Putamen (tissue), 1 donor: ENCODE measurements at regions not wholly inside any gene's neighbourhood (a gene's known extent, or its start where the extent isn't known, plus 50 kb on each side); places are given as distances from the start of the nearest gene placed in this dataset.

Experiments used
- DNase-seq: peaks from one replicate; pipeline ENCODE4 v3.0.0-alpha.2; 2016; ENCODE audit warnings: low spot score

GRCh38 chr12:127742231-127742630 is 524.7 kb upstream of the TMEM132C start:
- no peak for DNase-seq

- DNase-seq, result no peak
These were observed 521.3 kb upstream of the TMEM132C start for GRCh38 chr12:127745469-127746212.

- DNase-seq, result no peak
These were observed 517.6 kb upstream of the TMEM132C start for GRCh38 chr12:127749416-127749815.

GRCh38 chr12:127750076-127750840 is 516.7 kb upstream of the TMEM132C start:
- DNase-seq, result no peak

GRCh38 chr12:127752802-127753201 is 514.2 kb upstream of the TMEM132C start:
- DNase-seq, result no peak

GRCh38 chr12:127760357-127760756 is 506.6 kb upstream of the TMEM132C start:
- no peak for DNase-seq

GRCh38 chr12:127760996-127761395 is 506.0 kb upstream of the TMEM132C start:
- peak; percentile 59 for DNase-seq

- DNase-seq, result peak; percentile 57
These were observed 505.1 kb upstream of the TMEM132C start for GRCh38 chr12:127761880-127762279.

- DNase-seq, result no peak
These were observed 499.3 kb upstream of the TMEM132C start for GRCh38 chr12:127767656-127768055.

- DNase-seq, result no peak
These were observed 496.9 kb upstream of the TMEM132C start for GRCh38 chr12:127770118-127770517.

- DNase-seq, result no peak
These were observed 495.4 kb upstream of the TMEM132C start for GRCh38 chr12:127771546-127771945.

- DNase-seq, result no peak
These were observed 493.4 kb upstream of the TMEM132C start for GRCh38 chr12:127773520-127773919.

GRCh38 chr12:127774828-127775227 is 492.1 kb upstream of the TMEM132C start:
- no peak for DNase-seq

- no peak for DNase-seq
These were observed 487.5 kb upstream of the TMEM132C start for GRCh38 chr12:127779301-127780045.

- no peak for DNase-seq
These were observed 486.1 kb upstream of the TMEM132C start for GRCh38 chr12:127780881-127781280.

- no peak for DNase-seq
These were observed 485.6 kb upstream of the TMEM132C start for GRCh38 chr12:127781336-127781735.

GRCh38 chr12:127785540-127785939 is 481.4 kb upstream of the TMEM132C start:
- no peak for DNase-seq

GRCh38 chr12:127785986-127786590 is 480.9 kb upstream of the TMEM132C start:
- no peak for DNase-seq

GRCh38 chr12:127787544-127787943 is 479.4 kb upstream of the TMEM132C start:
- DNase-seq, result no peak

GRCh38 chr12:127790376-127790775 is 476.6 kb upstream of the TMEM132C start:
- DNase-seq, result no peak

- no peak for DNase-seq
These were observed 475.8 kb upstream of the TMEM132C start for GRCh38 chr12:127791217-127791616.

- DNase-seq, result no peak
These were observed 469.1 kb upstream of the TMEM132C start for GRCh38 chr12:127797918-127798317.
